ENCODE measurements at regions not wholly inside any gene's neighbourhood (a gene's known extent, or its start where the extent isn't known, plus 50 kb on each side); places are given as distances from the start of the nearest gene placed in this dataset.

GRCh38 chr7:25500393-25500921 lies 272.2 kb upstream of the NPVF start:
- DNase-seq (no peak), FAIRE-seq (no peak), ATAC-seq (no peak)
- Histone ChIP-seq H3K36me3 (no peaks in the 10 kb centered on the region), H3K4me3 (no peak overlapping the region), H3K4me1 (no peaks in the 10 kb centered on the region), H3K27me3 (no peaks in the 10 kb centered on the region), H3K27ac (no peak overlapping the region), H3K9me3 (no peaks in the 10 kb centered on the region)
- TF ChIP-seq CTCF (IDR thresholded peaks at IDR 0.05): no peak
- 55 to 60% methylated on average over 4 of the region's 4 CpGs for WGBS, 2 donors
- intact Hi-C loops (cut with DNase I): no loop called here

- DNase-seq: no peak
- ATAC-seq: no peak
- no peak for FAIRE-seq
- Histone ChIP-seq H3K4me1 (no peaks in the 10 kb centered on the region), H3K36me3 (no peaks in the 10 kb centered on the region), H3K4me3 (no peak overlapping the region), H3K27me3 (no peaks in the 10 kb centered on the region), H3K27ac (no peak overlapping the region), H3K9me3 (no peaks in the 10 kb centered on the region)
- 66 to 84% methylated on average over 2 of the region's 2 CpGs for WGBS, 2 donors
- intact Hi-C loops (cut with DNase I): no loop called here
- no peak for TF ChIP-seq CTCF (IDR thresholded peaks at IDR 0.05)
These were observed 275.0 kb upstream of the NPVF start for GRCh38 chr7:25503306-25503705.

- H3K36me3 ChIP-seq: no peaks in the 10 kb centered on the region
These were observed 283.9 kb upstream of the NPVF start for GRCh38 chr7:25512061-25512687.

GRCh38 chr7:25515633-25516275 lies 287.5 kb upstream of the NPVF start:
- intact Hi-C loops (cut with DNase I): no loop called here
- Histone ChIP-seq H3K9me3 (no peaks in the 10 kb centered on the region), H3K4me1 (no peaks in the 10 kb centered on the region), H3K4me3 (no peak overlapping the region), H3K27ac (no peak overlapping the region), H3K36me3 (no peaks in the 10 kb centered on the region), H3K27me3 (no peaks in the 10 kb centered on the region)
- TF ChIP-seq CTCF (IDR thresholded peaks at IDR 0.05): no peak
- 88 to 91% methylated on average over 1 of the region's 1 CpG for WGBS, 2 donors
- no peak for ATAC-seq
- no peak for DNase-seq
- no peak for FAIRE-seq

More at GRCh38 chr7:25512061-25512687, 283.9 kb upstream of the NPVF start:
- ATAC-seq (no peak), DNase-seq (no peak), FAIRE-seq (no peak)
- Histone ChIP-seq H3K4me3 (no peak overlapping the region), H3K27ac (no peak overlapping the region), H3K27me3 (no peaks in the 10 kb centered on the region), H3K4me1 (no peaks in the 10 kb centered on the region), H3K9me3 (no peaks in the 10 kb centered on the region)
- intact Hi-C loops (cut with DNase I): no loop called here
- no peak for TF ChIP-seq CTCF (IDR thresholded peaks at IDR 0.05)
- 81 to 86% methylated on average over 5 of the region's 5 CpGs for WGBS, 2 donors

GRCh38 chr7:25517906-25518305 lies 289.6 kb upstream of the NPVF start:
- WGBS, 2 donors: 89 to 92% methylated on average over 2 of the region's 2 CpGs
- FAIRE-seq (no peak), DNase-seq (no peak), ATAC-seq (no peak)
- Histone ChIP-seq H3K4me1 (no peaks in the 10 kb centered on the region), H3K27me3 (no peaks in the 10 kb centered on the region), H3K36me3 (no peaks in the 10 kb centered on the region), H3K27ac (no peak overlapping the region), H3K9me3 (no peaks in the 10 kb centered on the region), H3K4me3 (no peak overlapping the region)
- no peak for TF ChIP-seq CTCF (IDR thresholded peaks at IDR 0.05)
- intact Hi-C loops (cut with DNase I): no loop called here
